ENCODE measurements at regions not wholly inside any gene's neighbourhood (a gene's known extent, or its start where the extent isn't known, plus 50 kb on each side); places are given as distances from the start of the nearest gene placed in this dataset.

GRCh38 chr21:23438081-23438480, 2169.2 kb downstream of the MRPL39 start:
- no peak for TF ChIP-seq CTCF (conservative IDR thresholded peaks at IDR 0.05; ENCODE audit: low read depth, low read length)
- no peak for DNase-seq (ENCODE audit: low read depth)

GRCh38 chr21:23402929-23403520, 2204.3 kb downstream of the MRPL39 start:
- DNase-seq (ENCODE audit: low read depth), result no peak
- no peak overlapping the region for H3K4me3 ChIP-seq (ENCODE audit: low read depth, low read length)
- TF ChIP-seq CTCF (conservative IDR thresholded peaks at IDR 0.05; ENCODE audit: low read depth, low read length), result no peak

More at GRCh38 chr21:23438081-23438480, 2169.2 kb downstream of the MRPL39 start:
- H3K4me3 ChIP-seq (ENCODE audit: low read depth, low read length), result no peak overlapping the region

GRCh38 chr21:23401278-23401677, 2206.0 kb downstream of the MRPL39 start:
- DNase-seq (ENCODE audit: low read depth), result no peak
- peak; percentile 35 for TF ChIP-seq CTCF (conservative IDR thresholded peaks at IDR 0.05; ENCODE audit: low read depth, low read length)
- no peak overlapping the region for H3K4me3 ChIP-seq (ENCODE audit: low read depth, low read length)

GRCh38 chr21:23398726-23399125, 2208.6 kb downstream of the MRPL39 start:
- no peak overlapping the region for H3K4me3 ChIP-seq (ENCODE audit: low read depth, low read length)
- no peak for TF ChIP-seq CTCF (conservative IDR thresholded peaks at IDR 0.05; ENCODE audit: low read depth, low read length)
- DNase-seq (ENCODE audit: low read depth), result no peak

- TF ChIP-seq CTCF (conservative IDR thresholded peaks at IDR 0.05; ENCODE audit: low read depth, low read length), result no peak
- H3K4me3 ChIP-seq (ENCODE audit: low read depth, low read length), result no peak overlapping the region
- DNase-seq (ENCODE audit: low read depth), result no peak
Measured at GRCh38 chr21:23394458-23394857, 2212.8 kb downstream of the MRPL39 start.

- no peak for DNase-seq (ENCODE audit: low read depth)
- no peak for TF ChIP-seq CTCF (conservative IDR thresholded peaks at IDR 0.05; ENCODE audit: low read depth, low read length)
- H3K4me3 ChIP-seq (ENCODE audit: low read depth, low read length), result no peak overlapping the region
Measured at GRCh38 chr21:23384679-23385078, 2222.6 kb downstream of the MRPL39 start.

- no peak for DNase-seq (ENCODE audit: low read depth)
- no peak overlapping the region for H3K4me3 ChIP-seq (ENCODE audit: low read depth, low read length)
- no peak for TF ChIP-seq CTCF (conservative IDR thresholded peaks at IDR 0.05; ENCODE audit: low read depth, low read length)
Measured at GRCh38 chr21:23374155-23374554, 2233.1 kb downstream of the MRPL39 start.
